Superior temporal gyrus (tissue), 1 donor: ENCODE measurements at regions not wholly inside any gene's neighbourhood (a gene's known extent, or its start where the extent isn't known, plus 50 kb on each side); places are given as distances from the start of the nearest gene placed in this dataset.
A peak's percentile ranks its signal among the peaks of the same experiment; 100 is the strongest.

Experiments
- DNase-seq: peaks from one replicate; pipeline ENCODE4 v3.0.0-alpha.2; 2016; ENCODE audit errors: extremely low spot score

- DNase-seq, result no peak
Measured at GRCh38 chr4:33160126-33160525, 2440.0 kb downstream of the PCDH7 start.

GRCh38 chr4:33161202-33161601 is 2441.0 kb downstream of the PCDH7 start:
- no peak for DNase-seq

- DNase-seq, result peak; percentile 29
Measured at GRCh38 chr4:33162122-33162521, 2442.0 kb downstream of the PCDH7 start.

GRCh38 chr4:33171873-33172525 is 2451.8 kb downstream of the PCDH7 start:
- no peak for DNase-seq

GRCh38 chr4:33176566-33176965 is 2456.4 kb downstream of the PCDH7 start:
- peak; percentile 33 for DNase-seq

- no peak for DNase-seq
Measured at GRCh38 chr4:33184657-33185290, 2464.6 kb downstream of the PCDH7 start.

GRCh38 chr4:33187035-33187434 is 2466.9 kb downstream of the PCDH7 start:
- no peak for DNase-seq

- no peak for DNase-seq
Measured at GRCh38 chr4:33188733-33189132, 2468.6 kb downstream of the PCDH7 start.

- no peak for DNase-seq
Measured at GRCh38 chr4:33189169-33189568, 2469.0 kb downstream of the PCDH7 start.

- DNase-seq, result no peak
Measured at GRCh38 chr4:33193109-33193508, 2472.9 kb downstream of the PCDH7 start.

- DNase-seq, result no peak
Measured at GRCh38 chr4:33200377-33200776, 2480.2 kb downstream of the PCDH7 start.

GRCh38 chr4:33218238-33218637 is 2498.1 kb downstream of the PCDH7 start:
- no peak for DNase-seq

GRCh38 chr4:33226133-33226532 is 2506.0 kb downstream of the PCDH7 start:
- no peak for DNase-seq

GRCh38 chr4:33226783-33227182 is 2506.6 kb downstream of the PCDH7 start:
- DNase-seq, result no peak

- DNase-seq, result no peak
Measured at GRCh38 chr4:33255094-33255493, 2534.9 kb downstream of the PCDH7 start.

- no peak for DNase-seq
Measured at GRCh38 chr4:33255507-33255906, 2535.3 kb downstream of the PCDH7 start.

GRCh38 chr4:33262824-33263223 is 2542.7 kb downstream of the PCDH7 start:
- no peak for DNase-seq

GRCh38 chr4:33268776-33269175 is 2548.6 kb downstream of the PCDH7 start:
- no peak for DNase-seq

GRCh38 chr4:33270403-33270802 is 2550.2 kb downstream of the PCDH7 start:
- DNase-seq, result no peak

- DNase-seq, result no peak
Measured at GRCh38 chr4:33272722-33273121, 2552.6 kb downstream of the PCDH7 start.

GRCh38 chr4:33283818-33284217 is 2563.6 kb downstream of the PCDH7 start:
- no peak for DNase-seq

GRCh38 chr4:33296876-33297455 is 2576.8 kb downstream of the PCDH7 start:
- DNase-seq, result no peak

- DNase-seq, result no peak
Measured at GRCh38 chr4:33302321-33302720, 2582.2 kb downstream of the PCDH7 start.
